Fibroblast of skin of left quadriceps (primary cell): ENCODE measurements at regions not wholly inside any gene's neighbourhood (a gene's known extent, or its start where the extent isn't known, plus 50 kb on each side); places are given as distances from the start of the nearest gene placed in this dataset.

Experiments used
- DNase-seq, 2 experiments: peaks; one replicate each; pipeline ENCODE4 v3.0.0-alpha.2; 2013; ENCODE audit warnings: low read depth in 2 of 2

DNA sequence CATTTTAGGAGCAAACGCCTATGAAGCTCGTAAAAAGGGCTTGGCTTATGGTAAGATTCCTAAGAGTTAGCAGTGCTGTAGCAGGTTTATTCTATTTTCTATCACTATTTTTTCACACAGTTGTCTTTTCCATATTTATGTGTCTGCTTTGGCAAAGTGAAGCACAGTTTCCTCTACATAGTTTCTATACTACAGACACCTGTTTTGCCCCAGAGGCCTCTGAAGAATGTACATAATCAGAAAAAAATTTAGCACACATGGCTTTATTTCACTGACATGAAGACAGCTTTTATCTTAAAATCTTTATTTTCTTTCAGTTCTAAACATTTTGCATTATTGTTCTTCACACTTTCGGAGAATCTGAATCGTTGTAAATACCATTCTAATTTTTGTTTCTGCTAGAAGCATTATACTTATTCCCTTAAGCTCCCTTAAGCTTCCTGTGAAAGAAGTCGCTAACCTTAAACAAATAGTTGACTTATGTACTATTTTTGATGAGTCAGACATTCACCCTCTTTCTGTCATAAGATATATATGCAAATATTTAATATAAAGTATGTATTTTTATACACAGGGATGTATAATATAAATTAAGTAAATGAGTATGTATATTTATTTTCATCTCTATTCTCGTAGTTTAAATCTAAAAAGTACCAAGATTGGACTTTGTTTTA lies 816.0 kb downstream of the OLFM4 start:
- no peak for DNase-seq

DNA sequence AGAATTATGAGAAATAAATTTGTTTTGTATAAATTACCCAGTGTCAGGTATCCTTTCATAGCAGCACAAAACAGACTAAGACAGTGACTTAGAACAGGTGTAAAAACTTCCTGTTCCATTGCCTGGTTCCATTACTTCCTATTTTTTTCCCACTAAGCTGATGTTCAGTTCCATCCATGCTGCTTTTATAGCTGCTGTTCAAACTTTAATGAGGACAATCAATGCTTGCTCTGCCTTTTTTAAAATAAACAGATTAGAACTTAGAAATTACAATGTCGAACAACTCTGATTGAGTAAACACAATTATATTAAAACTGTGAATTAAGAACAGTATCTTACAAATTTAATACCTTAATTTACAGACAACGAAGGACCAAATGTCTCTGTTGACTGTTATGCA lies 818.9 kb downstream of the OLFM4 start:
- no peak for DNase-seq

DNA sequence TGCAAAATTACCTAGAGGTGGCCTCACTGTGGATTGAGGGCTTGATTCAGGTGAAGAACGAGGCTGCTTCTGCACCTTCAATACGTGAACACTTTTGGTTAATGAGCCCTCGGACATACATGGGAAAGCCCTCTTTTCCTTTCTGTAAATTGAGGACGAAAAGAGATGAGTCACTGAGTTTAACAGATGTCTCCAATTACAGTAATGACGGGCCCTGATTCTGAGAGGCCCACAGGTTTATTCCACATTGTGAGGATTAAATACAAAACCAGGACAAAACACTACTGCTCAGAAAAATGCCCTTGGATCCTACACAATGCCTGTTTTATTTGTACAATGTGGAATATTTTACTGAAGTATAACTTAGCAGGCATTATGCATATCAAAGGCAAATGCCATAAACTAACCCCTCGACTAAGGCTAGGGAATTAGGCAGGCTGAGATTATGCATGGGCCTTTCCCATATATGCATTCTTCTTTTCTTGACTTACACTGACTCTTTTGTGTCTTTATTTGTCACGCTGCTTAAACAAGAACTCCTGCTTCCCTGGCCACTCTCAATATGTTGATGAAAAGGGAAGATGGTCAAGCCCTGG lies 819.9 kb downstream of the OLFM4 start:
- DNase-seq, result peak; percentile 16 to 22

DNA sequence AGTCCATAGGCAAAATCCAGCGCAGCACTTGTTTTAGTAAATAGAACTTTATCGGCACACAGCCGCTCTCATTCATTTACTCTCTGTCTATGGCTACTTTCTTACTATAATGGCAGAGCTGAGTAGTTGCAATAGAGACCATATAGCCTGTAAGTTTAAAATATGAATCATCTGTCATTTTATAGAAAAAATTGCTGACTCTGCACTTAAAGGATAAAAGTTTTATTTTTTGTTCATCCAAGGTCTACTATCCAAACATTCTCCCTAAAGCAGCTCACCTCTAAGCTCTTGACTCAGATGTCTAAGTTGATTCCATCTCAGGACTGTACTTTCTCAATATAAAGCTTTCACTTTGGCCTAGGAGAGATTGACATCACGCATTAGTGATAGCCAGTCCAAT lies 825.7 kb downstream of the OLFM4 start:
- no peak for DNase-seq

DNA sequence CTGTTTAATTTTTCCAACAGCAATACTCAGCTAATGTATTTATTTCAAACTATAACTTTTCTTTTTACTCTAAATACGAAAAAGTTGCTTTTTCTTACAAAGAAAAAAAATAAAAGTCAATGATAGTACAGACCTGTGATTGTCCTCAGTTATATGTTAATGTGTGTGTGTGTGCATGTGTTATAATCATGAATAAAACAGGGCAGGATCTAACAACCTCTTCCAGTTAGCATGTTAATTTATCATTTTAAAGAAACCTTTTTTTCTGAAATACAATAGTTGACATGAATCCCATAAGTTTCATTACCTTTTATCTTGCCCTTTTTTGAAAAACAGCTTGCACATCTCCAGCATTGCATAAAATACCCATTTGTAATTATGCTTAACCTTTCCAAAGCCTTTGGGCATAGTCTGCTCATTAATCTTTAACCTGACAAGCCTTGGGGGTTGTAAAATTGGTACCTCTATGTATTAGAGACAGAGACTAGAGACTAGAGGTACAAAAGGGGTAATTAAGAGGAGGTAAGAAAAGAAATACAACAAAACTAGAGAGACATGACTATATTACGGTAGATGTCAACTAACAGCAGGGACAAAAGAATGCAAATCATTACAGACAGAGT lies 828.1 kb downstream of the OLFM4 start:
- DNase-seq, result no peak

DNA sequence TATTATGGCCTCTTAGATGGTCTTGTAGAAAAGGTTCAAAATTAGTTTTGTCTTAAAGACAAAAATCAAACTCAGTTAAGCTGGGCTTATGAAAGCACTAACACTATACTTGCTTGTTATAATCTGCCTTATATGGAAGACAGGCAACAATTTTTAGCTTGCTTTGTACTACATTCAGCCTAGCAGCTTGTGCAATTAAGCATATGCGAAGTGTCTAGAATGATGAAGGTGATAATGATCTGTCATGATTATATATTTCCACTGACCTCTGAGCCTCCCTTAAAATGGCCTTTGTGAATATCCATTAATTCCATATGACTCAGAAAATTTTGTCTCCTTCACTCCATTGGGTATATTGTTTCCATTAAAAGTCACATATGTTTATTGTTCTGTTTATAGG lies 834.9 kb downstream of the OLFM4 start:
- no peak for DNase-seq

DNA sequence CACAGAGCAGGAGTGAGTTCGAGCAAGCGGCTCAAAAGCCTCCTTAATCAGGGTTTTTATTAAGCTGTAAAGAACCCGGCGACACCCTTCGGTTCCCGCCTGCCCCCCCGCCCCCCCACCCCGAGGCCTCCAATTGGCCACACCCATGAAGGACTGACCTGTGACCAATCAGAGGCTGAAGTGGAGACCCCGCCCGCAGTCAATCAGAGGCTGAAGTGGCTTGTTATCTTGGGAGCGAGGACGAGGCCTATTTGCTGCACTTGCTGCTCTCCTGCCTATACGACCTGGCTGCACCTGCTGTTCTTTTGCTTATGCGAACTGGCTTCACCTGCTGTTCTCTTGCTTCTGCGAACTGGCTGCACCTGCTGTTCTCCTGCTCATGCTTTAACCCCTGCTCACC lies 844.9 kb downstream of the OLFM4 start:
- no peak for DNase-seq

DNA sequence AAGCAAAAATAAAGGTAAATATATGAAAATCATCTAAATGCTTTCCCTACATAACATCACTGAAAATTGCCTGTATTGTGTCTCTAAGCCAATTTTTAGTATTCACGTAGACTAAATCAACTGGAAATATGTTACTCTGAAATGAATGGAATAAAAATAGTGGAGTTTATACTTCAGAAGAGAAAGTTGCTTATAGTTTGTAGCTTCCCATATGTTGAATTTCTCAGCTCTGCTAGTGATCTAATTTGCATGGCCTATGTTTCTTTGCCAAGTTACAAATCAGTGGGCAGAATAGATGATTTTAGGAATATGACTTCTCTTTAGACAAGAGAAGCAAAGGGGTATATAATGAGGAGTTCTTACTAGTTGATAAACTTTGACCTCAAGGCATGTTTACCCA lies 850.2 kb downstream of the OLFM4 start:
- no peak for DNase-seq

DNA sequence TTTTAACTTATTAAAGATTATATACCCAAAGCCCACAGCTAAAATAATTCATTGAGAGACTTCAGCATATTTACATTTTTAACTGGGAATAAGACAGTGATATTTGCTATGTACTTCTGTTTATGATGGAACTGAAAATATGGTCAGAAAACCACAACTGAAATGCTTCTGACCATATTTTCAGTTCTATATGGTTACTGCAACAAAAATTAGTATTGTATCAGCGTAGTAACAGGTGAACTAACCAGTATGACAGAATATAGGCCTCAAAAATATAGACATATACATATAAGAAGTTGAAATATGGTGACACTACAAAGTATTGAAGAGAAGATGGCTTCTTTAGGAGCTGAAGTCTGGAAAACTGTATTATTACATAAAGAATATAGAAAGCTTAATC lies 857.4 kb downstream of the OLFM4 start:
- no peak for DNase-seq

DNA sequence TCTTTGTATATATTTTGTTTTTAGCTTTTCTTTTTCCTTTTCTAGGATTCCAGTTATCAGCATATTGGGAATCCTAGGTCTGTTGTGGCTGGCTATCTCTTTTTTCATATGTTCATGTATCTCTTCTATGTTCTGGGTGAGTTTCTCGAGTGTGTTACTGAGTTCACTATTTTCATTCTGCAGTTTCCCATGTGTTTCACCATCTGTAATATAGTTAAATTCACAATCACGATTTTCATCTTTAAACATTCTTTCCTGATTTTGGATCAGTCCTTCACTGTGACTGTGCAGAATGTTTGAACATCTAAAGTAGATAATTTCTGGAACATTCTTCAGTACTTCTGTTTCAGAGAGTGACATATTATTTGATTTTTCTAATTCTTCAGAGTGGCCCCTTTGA lies 862.1 kb downstream of the OLFM4 start:
- no peak for DNase-seq

DNA sequence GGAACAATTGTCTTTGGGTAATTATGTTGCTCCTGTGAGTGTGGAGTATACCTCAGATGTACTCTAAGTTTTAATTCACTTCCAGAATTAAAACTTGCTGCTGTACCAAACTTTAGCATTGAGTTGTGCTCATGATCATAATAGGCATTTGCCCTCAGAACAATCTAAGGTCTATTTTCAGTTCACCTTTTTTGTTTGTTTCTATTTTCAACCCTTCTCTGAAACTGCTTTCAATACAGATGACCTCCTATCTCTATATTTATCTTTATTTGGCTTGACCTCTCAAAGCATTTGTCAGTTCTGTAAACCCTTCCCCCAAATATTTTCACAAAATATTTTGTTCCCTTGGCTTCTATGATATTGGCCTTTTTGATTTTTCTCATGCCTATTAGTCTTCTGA lies 873.0 kb downstream of the OLFM4 start:
- no peak for DNase-seq

DNA sequence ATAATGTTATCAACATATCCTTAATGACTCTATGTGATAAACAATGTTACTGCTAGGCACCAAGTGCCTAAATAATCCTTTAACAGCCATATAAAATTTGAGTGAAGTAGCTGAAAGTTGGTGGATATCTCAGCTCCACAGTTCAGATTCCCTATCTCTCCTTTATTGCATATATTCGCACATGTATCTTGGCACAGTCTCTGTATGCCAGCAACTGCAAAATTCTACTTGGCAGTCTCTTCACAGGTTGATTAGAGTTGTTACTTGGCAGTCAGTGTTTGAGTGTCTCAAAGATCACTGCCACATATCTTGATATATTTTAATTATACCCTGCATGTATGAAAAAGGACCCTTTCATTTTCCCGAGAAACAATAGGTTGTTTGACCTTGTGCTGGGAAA lies 879.3 kb downstream of the OLFM4 start:
- no peak for DNase-seq

DNA sequence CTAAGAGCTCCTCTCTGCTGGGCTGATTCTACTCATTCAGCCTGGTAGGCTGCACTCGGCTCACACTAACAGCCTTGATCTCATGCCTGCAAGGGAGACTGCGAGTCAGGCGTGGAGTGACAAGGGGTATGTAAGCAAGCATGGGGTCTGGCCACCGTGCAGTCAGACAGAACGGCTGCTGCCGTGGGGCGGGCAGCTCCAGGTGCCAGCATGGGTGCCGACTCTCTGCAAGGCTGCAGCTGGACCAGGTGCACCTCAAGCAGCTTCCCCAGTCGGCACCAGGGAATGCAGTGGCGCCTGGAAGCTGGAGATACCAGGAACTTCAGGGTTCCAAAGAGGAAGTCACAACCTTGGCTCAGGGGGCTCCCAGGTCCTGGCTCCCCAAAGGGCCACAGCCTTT lies 892.3 kb downstream of the OLFM4 start:
- no peak for DNase-seq

DNA sequence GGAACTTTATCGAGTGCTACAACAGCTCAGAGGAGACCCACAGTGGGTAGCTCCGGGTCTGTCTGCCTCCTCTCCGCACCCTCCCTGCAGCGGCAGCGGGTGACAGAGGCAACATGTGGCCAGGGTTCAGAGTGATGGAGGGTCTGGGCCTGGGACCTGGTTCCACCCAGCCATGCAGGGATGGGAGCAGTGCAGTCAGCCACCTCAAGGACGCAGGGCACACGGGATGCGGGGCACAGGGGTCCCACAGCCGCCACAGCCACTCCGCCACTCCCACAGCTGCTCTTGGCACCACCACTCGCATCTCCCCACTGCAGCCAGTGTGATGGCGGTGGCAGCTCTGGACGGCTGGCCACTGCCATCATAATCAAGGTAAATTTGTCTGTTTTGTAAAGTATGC lies 892.9 kb downstream of the OLFM4 start:
- no peak for DNase-seq

DNA sequence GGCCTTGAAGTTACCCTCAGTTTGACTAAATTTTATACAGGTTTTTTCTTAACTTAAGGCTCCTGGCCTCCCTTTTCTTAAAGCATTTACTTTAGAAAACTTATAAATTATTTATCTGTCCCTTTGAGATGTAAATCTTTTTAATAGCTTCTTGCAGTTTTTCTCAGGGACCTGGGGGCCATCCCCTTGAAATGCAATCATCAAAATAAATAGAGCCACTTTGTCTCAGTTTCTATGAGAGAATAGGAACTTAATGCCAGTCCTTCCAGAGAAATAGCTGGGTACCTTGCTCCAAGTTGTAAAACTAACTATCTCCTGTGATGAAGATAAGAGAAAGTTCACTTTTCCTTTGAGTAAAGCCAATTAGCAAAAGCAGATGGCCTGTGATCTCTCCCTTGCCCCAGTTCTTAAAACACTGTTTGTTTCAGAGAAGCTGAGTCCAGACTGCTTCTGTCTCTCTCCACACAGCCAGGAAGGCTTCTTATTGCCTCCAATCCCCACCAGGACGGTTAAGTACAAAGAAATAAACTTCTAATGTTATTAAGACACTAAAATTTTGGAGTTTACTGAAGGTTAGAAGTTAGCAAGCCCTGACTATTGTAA lies 913.1 kb downstream of the OLFM4 start:
- no peak for DNase-seq

DNA sequence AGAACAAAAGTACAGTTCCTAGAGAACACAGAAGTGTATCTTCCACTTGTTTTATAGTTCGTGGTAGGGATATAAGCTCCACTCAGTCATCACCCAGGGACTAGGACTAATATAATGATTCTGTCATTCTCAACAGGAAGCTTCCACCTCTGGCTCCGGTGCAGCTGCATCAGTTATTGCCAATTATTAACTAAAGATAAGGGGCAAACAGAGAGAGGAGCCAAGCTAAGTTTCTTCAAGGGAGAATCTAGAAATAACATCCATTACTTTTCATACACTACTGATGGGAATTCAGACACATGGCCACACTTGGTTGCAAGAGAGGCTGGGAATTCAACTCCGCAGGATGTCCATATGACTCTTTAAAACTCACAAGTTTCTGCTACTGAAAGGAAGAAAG lies 917.9 kb downstream of the OLFM4 start:
- DNase-seq, result no peak

DNA sequence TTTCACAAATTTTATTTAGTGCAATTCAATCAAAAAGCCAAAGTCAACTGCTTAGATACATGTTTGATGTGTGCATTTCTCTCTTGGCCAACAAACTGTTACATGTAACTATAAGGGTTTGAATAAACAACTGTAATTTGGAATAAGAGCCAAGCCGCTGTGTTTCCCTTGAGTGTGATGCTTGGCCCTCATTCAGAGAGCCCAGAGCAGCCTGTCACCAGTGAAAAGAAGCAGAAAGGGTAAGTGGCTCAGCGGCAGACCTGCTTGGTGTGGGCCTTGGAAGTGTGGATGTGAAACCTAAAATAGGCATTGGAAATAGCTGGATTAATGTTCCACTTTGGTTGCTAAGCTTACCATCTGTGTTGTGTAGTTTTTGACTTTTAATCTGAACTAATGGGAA lies 924.6 kb downstream of the OLFM4 start:
- DNase-seq, result no peak
